HepG2 (cell line): ENCODE measurements at regions not wholly inside any gene's neighbourhood (a gene's known extent, or its start where the extent isn't known, plus 50 kb on each side); places are given as distances from the start of the nearest gene placed in this dataset.

Source experiments
- HDAC6 ChIP-seq: fragments of 200-600 bp; sonication (generic); IDR thresholded peaks from 2 replicates; pipeline ENCODE4 v1.7.0; 2017; ENCODE audit warnings: mild to moderate bottlenecking, antibody characterized with exemption, low read length, low read depth
- HNF4A ChIP-seq: sonication (generic); formaldehyde crosslinking; IDR thresholded peaks from 2 replicates; pipeline ENCODE4 v1.4.0; 2020; ENCODE audit warnings: missing genetic modification reagents
- MAZ ChIP-seq, 2 experiments: sonication (generic) in 1 of 2; formaldehyde crosslinking in 1 of 2; IDR thresholded peaks; 2 replicates each; pipeline versions ENCODE4 v1.5.0 to v1.6.1; 2012 to 2020; ENCODE audit warnings: low read depth in 2 of 2, mild to moderate bottlenecking in 2 of 2, borderline replicate concordance in 1 of 2, improper control_type of control experiment in 1 of 2, low read length in 1 of 2, missing genetic modification reagents in 1 of 2, moderate library complexity in 1 of 2
- MIER2 ChIP-seq: IDR thresholded peaks from 2 replicates; pipeline ENCODE4 v1.6.1; 2016; ENCODE audit warnings: missing biosample characterization, missing genetic modification reagents
- NCOA2 ChIP-seq: sonication (generic); formaldehyde crosslinking; IDR thresholded peaks from 2 replicates; pipeline ENCODE4 v1.8.0; 2022; ENCODE audit warnings: inconsistent platforms
- SOX13 ChIP-seq, 3 experiments: fragments of 450-650 bp in 1 of 3; sonication (generic) in 1 of 3; formaldehyde crosslinking in 1 of 3; IDR thresholded peaks in 2 of 3; conservative IDR thresholded peaks in 1 of 3; 2 replicates each; pipeline versions ENCODE4 v1.5.0 to v1.6.1; 2016 to 2020; ENCODE audit warnings: antibody characterized with exemption in 1 of 3, mild to moderate bottlenecking in 1 of 3, missing compliant biosample characterization in 1 of 3, missing genetic modification reagents in 1 of 3, moderate library complexity in 1 of 3
- TP53 ChIP-seq: sonication (generic); formaldehyde crosslinking; conservative IDR thresholded peaks from 2 replicates; pipeline ENCODE4 v1.4.0; 2020; ENCODE audit warnings: missing genetic modification reagents
- ZBTB38 ChIP-seq: sonication (generic); formaldehyde crosslinking; IDR thresholded peaks from 2 replicates; pipeline ENCODE4 v1.5.1; 2020; ENCODE audit warnings: mild to moderate bottlenecking, missing genetic modification reagents
- ZNF768 ChIP-seq: sonication (generic); formaldehyde crosslinking; IDR thresholded peaks from 2 replicates; pipeline ENCODE4 v1.4.0; 2020; ENCODE audit warnings: missing genetic modification reagents
- ZSCAN29 ChIP-seq: sonication (generic); formaldehyde crosslinking; conservative IDR thresholded peaks from 2 replicates; pipeline ENCODE4 v1.4.0; 2020; ENCODE audit warnings: mild to moderate bottlenecking, missing genetic modification reagents
- TF ChIP-seq, protein P1 (sequence below): sonication (generic); formaldehyde crosslinking; conservative IDR thresholded peaks from 2 replicates; pipeline ENCODE4 v1.4.0; 2020; ENCODE audit warnings: mild to moderate bottlenecking, missing genetic modification reagents, moderate library complexity
- TF ChIP-seq, protein P2 (sequence below): IDR thresholded peaks from 2 replicates; pipeline ENCODE4 v1.6.1; 2018; ENCODE audit warnings: missing genetic modification reagents
- TF ChIP-seq, protein P3 (sequence below): IDR thresholded peaks from 2 replicates; pipeline ENCODE4 v1.6.1; 2016; ENCODE audit warnings: missing compliant biosample characterization, missing genetic modification reagents, borderline replicate concordance

DNA sequence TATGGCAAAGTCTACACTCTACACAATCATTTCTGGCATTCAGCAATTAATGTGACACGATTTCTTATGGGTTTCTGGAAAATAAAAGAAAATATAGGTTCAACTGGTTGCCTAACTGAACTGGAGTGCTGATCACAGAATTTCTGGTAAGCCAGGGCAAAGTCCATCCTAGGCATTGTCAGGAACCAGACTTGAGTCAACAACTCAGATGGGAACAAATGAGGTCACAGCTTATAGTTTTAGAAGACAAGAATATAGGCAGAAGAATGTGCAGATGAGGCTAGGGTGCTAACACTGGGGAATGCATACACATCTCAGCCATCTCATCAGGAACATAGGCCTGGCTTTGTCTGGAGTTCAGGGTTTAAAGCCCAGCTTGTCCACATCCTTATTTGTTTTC lies 317.2 kb upstream of the ID2 start (continued):
- TF ChIP-seq, protein P1, sequence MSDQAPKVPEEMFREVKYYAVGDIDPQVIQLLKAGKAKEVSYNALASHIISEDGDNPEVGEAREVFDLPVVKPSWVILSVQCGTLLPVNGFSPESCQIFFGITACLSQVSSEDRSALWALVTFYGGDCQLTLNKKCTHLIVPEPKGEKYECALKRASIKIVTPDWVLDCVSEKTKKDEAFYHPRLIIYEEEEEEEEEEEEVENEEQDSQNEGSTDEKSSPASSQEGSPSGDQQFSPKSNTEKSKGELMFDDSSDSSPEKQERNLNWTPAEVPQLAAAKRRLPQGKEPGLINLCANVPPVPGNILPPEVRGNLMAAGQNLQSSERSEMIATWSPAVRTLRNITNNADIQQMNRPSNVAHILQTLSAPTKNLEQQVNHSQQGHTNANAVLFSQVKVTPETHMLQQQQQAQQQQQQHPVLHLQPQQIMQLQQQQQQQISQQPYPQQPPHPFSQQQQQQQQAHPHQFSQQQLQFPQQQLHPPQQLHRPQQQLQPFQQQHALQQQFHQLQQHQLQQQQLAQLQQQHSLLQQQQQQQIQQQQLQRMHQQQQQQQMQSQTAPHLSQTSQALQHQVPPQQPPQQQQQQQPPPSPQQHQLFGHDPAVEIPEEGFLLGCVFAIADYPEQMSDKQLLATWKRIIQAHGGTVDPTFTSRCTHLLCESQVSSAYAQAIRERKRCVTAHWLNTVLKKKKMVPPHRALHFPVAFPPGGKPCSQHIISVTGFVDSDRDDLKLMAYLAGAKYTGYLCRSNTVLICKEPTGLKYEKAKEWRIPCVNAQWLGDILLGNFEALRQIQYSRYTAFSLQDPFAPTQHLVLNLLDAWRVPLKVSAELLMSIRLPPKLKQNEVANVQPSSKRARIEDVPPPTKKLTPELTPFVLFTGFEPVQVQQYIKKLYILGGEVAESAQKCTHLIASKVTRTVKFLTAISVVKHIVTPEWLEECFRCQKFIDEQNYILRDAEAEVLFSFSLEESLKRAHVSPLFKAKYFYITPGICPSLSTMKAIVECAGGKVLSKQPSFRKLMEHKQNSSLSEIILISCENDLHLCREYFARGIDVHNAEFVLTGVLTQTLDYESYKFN (CRISPR knock-in tag), result peak; percentile 65
- peak; percentile 87 for TF ChIP-seq NCOA2
- TF ChIP-seq, protein P2, sequence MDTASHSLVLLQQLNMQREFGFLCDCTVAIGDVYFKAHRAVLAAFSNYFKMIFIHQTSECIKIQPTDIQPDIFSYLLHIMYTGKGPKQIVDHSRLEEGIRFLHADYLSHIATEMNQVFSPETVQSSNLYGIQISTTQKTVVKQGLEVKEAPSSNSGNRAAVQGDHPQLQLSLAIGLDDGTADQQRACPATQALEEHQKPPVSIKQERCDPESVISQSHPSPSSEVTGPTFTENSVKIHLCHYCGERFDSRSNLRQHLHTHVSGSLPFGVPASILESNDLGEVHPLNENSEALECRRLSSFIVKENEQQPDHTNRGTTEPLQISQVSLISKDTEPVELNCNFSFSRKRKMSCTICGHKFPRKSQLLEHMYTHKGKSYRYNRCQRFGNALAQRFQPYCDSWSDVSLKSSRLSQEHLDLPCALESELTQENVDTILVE (CRISPR knock-in tag), result peak; percentile 40; the same call in 1 of the 2 replicates
- peak; percentile 70; the same call in 1 of the 2 replicates for TF ChIP-seq SOX13 (IDR thresholded peaks at IDR 0.05)
- TF ChIP-seq SOX13 (CRISPR knock-in tag; conservative IDR thresholded peaks at IDR 0.05 in 1 of 2, IDR thresholded peaks at IDR 0.05 in 1 of 2), result peak in 1 of 2 experiments; percentile 93; a peak in 2 of 4 replicates
- no peak for TF ChIP-seq ZNF768 (CRISPR knock-in tag)
- TF ChIP-seq ZBTB38 (CRISPR knock-in tag), result no peak
- no peak for TF ChIP-seq HDAC6
- TF ChIP-seq ZSCAN29 (CRISPR knock-in tag), result no peak
- TF ChIP-seq TP53 (CRISPR knock-in tag), result no peak
- 0 out of 2 replicates have a peak, but pooled peaks have one; percentile 19 for TF ChIP-seq MIER2
- TF ChIP-seq HNF4A (CRISPR knock-in tag), result peak; percentile 93
- TF ChIP-seq, protein P3, sequence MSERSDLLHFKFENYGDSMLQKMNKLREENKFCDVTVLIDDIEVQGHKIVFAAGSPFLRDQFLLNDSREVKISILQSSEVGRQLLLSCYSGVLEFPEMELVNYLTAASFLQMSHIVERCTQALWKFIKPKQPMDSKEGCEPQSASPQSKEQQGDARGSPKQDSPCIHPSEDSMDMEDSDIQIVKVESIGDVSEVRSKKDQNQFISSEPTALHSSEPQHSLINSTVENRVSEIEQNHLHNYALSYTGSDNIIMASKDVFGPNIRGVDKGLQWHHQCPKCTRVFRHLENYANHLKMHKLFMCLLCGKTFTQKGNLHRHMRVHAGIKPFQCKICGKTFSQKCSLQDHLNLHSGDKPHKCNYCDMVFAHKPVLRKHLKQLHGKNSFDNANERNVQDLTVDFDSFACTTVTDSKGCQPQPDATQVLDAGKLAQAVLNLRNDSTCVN (CRISPR knock-in tag), result no peak
- TF ChIP-seq MAZ (IDR thresholded peaks at IDR 0.05; ENCODE audit: borderline replicate concordance, low read depth, low read length), result no peak
- no peak; the same call in 1 of the 2 replicates for TF ChIP-seq MAZ (CRISPR knock-in tag; IDR thresholded peaks at IDR 0.05; ENCODE audit: low read depth)
